Activated effector memory CD4-positive, alpha-beta T cell treated with Interleukin-2 at 50 U/mL for 16 hours (primary cell): ENCODE measurements at regions not wholly inside any gene's neighbourhood (a gene's known extent, or its start where the extent isn't known, plus 50 kb on each side); places are given as distances from the start of the nearest gene placed in this dataset.
"Not testable (repeated sequence)": the region's sequence is repeated elsewhere in the genome, so short reads cannot be mapped to it uniquely, and the experiment has no call there.

Source experiments
- DNase-seq: peaks from one replicate; pipeline ENCODE4 v3.0.0-alpha.2; 2020

DNA sequence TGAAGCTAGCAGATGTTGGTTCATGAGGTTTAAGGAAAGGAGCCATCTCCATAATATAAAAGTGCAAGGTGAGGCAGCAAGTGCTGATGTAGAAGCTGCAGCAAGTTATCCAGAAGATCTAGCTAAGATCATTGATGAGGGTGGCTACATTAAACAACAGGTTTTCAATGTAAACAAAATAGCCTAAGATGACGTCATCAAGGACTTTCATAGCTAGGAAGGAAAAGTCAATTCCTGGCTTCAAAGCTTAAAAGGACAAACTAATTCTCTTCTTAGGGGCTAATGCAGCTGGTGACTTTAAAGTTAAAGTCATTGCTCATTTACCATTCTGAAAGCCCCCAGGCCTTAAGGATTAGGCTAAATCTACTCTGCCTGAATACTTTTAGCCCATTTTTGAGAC lies 141.9 kb downstream of the MID1IP1 start:
- no peak for DNase-seq

DNA sequence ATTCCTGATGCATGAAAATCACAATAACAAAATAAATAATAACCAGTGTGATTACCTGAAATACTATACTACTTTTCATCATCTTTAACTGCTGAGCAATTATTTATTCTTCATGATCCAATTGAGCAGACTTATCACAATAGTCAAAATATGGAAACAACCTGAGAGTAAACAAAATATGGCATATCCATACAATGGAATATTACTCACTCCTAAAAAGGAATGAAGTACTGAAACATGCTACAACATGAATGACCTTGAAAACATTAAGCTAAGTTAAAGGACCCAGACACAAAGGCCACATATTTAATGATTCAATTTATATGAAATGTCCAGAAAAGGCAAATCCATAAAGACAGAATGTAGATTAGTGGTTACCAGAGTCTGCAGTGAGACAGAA lies 146.8 kb downstream of the MID1IP1 start:
- no peak for DNase-seq

DNA sequence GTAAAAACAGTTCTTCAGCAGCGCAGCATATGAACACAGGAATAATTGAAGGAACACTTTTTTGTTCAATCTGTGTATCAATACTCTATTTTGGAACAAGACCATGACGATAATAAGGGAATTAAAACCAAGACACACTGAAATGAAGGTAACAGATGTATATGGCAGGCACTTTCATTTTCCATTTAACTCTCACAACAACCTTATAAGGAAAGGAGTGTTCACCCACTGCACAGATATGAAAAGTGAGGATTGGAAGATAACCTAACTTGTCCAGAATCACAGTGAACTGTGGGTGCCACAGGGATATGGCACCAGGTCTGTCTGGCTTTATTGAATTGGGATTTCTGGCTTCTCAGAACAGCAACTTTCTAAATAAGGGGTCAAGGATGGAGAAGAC lies 153.3 kb downstream of the MID1IP1 start:
- no peak for DNase-seq

DNA sequence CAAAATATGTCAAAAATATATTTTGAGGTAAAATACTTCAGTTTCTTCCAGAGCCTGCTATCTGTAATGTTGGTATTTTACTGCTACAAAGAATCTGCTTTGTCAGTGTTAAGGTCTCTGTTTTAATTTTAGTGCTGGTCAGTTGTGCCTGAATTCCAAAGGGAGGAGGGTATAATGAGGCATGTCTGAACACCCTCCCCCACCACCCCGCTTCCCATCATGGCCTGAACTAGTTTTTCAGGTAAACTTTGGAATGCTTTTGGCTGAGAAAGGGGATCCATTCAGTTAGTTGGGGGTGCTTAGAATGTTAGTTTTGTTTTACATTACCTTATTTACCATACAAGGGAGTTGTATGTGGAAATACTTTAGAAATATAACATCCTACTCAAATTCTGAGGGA lies 158.5 kb downstream of the MID1IP1 start:
- DNase-seq, result no peak

DNA sequence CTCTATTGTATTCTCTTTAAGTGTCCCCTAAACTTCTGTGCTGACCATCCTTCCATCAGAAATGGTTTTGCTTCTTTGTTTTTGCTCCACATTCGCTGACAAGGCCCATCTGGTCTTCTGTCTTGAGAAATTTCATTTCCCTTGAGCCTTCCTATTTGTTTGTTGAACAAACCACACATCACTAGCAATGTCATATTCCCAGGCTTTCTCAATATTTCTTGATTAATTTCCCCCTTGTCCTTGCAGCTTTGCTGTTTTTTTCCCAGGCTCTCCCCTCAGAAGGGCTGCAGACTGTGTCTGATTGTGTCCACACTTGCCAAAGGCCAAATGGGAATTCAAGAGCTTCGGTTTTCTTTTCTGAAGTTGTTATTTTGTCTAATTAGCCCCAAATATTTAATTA lies 158.9 kb downstream of the MID1IP1 start:
- no peak for DNase-seq

DNA sequence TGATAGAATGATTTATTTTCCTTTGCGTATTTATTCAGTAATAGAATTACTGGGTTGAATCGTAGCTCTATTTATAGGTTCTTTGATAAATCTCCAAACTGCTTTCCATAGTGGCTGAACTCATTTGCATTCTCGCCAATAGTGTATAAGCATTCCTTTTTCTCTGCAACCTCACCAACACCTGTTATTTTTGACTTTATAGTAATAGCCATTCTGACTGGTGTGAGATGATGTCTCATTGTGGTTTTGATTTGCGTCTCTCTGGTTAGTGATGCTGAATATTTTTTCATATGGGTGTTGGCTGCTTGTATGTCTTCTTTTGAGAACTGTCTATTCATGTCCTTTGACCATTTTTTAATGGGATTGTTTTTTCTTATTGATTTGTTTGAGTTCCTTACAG lies 160.7 kb downstream of the MID1IP1 start:
- no peak for DNase-seq

DNA sequence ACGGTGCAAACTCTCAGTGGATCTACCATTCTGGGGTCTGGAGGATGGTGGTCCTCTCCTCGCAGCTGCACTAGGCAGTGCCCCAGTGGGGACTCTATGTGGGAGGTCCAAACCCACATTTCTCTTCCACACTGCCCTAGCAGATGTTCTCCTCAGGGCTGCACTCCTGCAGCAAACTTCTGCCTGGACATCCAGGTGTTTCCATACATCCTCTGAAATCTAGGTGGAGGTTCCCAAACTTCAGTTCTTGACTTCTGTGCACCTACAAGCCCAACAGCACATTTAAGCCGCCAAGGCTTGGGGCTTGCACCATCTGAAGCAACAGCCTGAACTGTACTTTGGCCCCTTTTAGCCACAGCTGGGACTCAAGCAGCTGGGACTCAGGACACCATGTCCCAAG lies 162.0 kb downstream of the MID1IP1 start:
- DNase-seq, result not testable (repeated sequence)

DNA sequence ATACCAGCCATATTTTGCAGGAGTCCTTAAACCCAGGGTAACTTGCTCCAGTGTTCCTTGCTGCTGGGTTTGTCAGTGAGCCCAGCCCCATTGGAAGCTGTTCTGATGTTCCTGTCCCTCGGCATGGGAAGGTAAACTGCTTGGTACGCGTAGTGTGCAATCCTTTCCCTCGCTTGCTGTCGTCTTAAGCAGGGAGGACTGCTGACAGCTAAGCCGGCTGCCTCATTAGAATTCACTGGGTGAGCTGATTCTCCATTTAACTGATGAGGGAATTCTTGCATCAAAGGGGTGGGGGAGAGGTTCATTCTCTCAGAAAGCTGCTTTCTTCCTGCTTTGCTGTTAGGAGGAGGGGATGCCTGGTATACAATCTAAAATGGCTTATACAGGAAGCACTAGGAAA lies 164.6 kb downstream of the MID1IP1 start:
- no peak for DNase-seq

DNA sequence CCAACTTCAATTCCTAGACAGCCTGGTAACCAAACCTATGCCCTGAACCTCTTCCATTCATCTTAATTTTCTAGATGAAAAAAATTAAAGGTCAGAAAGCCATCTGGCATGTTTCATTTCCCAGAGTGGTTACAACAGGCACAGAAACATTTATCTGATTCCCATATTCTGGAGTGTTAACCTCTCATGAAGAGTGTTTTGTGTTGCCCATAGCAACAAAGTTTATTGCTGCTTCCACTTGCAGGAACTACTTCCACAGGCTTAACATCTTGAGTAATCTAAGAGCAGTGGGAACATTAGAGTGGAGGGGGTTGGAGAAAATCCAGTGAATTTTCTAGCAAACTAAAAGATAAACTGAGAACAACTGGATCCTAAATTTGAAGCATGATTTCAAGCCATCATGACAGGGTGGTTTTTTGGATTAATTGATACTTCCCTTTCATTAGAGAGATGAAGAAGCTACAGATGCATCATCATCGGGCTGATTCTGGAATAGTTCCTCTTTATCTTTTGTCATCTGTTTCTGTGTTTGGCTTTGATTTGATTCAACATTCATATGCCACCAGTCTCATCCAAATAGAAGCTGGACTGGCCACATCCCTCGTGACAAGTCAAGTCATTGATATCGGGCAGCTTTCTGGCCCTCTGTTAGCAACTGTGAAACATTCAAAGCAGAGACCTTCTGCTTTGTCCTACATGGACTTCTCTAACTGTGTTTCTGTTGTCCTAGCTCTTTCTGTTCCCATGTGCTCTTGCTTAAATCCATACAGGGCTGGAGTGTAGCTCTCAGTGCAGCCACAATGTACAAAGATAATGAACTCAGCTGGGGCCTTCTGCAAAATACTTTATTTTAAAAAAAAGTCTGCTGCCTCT lies 167.3 kb downstream of the MID1IP1 start:
- no peak for DNase-seq

DNA sequence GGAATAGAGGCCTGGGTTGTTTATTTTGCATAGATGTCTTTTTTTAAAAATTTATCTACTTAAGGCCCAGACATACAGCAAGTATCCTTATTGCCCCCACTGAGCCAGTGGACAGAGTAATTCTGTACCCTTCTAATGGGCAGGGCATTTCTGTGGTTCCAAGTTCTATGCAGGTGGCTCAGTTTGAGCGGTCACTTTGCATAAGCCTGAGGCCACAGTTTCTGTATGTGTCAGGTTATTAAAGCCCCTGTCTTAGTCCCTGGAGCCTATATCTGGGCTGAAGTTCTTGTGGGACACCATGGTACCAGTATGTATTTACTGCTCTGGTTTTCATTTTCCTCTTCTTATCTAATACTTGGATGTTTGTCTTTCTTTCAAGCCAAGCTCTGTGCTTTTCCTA lies 168.8 kb downstream of the MID1IP1 start:
- DNase-seq, result no peak

DNA sequence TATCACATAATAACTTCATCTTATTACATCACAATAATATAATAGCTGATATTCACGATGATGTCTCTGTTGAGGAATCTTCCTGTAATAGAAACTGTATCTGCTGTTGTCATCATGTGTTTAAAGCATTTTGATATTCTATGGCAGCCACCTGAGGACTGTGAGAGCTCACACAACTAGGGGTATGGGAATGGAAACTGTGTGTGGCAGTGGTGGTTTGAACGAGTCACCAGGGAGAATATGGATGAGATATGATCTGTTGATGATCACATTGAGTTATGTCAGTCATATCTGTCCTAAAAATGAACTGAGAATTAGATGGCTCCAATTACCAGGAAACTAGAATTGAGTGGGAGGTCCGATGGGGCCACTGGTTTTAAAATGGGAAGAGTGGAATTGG lies 169.6 kb downstream of the MID1IP1 start:
- DNase-seq, result no peak

DNA sequence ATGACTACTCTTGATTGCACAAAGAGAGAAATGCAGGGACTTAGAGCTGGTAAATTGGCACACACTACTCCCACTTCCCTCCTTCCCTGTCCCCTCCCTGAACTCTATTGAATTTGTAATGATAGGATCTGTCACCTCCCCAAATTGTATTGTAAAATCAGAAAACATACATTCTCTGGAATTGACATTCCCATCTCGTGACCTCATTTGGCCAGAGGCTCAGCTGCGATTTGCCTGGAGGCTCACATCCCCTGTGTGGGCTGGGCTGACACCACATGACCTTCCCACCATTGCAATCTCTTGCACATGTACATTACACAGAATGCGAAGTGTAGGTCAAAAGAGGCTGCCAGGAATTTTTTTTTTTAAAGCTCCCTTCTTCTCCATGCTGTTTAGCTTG lies 172.1 kb downstream of the MID1IP1 start:
- DNase-seq, result no peak

DNA sequence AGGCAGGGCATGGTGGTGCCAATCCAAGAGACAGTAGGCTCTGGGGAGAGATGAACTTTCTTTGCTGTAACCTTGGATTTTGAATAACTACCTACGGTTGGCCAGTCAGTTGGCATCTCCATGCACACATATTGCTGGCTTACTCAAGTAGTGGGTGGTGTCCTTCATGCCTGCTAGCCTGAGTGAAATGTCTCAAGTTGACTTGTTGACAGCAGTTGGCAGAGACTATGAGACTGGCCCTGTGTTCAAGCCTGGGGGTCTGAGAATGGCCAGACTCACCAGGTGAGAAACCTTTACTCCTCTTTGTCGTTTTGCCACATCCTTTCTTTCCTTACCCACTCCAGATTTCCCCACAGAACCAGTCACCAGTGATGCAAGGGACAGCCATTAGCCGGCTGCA lies 173.3 kb downstream of the MID1IP1 start:
- DNase-seq, result no peak

DNA sequence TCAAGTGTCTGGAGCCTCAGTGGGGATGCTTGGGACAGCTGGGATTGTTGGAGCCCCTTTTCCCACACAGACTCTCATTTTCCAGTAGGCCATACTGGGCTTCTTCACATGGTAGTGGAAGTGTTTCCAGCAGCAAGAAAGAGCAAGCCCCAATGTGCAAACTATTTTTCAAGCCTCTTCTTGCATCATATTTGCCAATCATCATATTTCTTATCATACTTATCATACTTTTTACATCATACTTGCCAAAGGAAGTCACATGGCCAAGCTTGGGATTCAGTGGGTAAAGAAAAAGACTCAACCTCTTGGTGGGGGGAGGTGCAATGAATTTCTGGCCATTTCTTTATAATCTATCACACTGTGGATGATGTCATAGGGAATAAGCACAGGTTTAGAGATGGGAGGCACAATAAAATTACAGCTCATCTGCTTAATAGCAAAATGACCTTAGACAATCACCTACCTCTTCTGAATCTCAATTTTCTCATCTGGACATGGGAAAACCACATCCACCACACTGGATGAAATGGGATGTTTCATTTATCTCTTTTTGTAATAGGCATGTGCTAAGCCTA lies 174.2 kb downstream of the MID1IP1 start:
- DNase-seq, result no peak

DNA sequence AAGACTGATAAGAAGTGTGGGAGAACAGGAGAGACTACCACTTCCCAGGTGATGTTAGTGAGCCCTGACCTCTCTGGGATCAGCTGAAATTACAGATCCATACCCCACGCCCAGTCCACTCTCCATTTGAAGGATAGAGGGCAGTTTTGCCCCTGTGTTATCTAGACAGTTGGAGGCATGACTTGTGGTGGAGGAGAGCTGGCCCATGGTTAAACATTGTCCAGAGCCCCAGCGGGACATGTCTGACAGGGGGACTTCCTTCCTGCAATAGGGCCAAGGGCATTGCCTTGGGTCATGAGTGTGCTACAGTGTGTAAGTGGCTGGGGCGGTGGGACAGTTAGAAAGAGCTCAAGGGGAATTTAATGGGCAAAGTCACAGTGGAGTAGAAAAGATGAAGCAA lies 181.1 kb downstream of the MID1IP1 start:
- no peak for DNase-seq

DNA sequence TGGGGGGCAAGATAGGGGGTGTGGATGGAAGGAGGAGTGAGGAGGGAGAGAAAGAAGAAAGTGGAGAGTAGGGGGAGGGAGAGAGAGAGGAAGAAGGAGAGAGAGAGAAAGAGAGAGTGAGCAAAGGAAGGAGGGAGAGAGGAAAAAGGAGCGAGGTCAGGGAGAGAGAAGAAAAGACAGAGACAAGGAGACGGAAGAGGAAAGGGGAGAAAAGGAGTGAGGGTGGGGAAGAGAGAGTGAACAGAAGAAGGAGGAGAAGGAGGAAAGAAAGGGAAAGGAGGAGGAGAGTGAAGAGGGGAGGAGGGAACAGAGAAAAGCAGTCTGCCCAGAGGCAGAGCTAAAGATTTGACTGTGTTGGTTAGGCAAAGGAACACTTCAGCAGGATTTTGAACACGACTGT lies 181.6 kb downstream of the MID1IP1 start:
- DNase-seq, result no peak

DNA sequence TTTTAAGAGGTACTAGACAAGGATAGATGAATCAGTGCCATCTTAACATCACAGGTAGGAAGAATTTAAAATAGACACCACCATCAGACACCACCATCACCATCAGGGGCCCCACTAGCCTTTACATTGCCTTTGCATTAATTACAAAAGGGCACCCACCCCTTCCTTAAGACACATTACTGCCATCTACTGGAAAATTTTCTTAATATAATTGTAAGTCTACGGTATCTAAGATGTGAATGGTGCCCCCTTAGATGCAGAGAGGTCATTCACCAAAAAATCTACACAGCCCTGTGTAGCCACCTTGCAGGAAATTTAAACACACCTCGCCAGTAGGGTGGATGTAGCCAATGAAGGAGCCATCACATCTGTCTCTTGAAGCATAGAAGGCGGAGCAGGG lies 184.1 kb downstream of the MID1IP1 start:
- DNase-seq, result no peak

DNA sequence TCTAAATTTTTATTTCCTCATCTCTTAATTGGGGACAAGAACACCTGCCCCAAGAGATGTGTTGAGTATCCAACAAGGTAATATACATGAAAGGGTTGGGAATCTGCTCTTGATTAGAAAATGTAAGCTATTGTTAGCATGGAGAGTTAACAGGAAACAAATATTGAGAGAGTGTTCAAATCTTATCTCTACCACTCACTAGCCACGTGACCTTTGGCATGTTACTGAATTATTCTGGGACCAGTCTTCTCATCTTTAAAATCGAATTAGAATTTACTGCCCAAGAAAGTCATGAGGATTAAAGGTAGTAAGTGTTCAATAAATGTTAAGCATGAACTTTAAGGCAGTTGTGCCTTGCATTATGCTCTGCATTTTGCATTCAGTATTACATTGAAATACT lies 184.7 kb downstream of the MID1IP1 start:
- no peak for DNase-seq

DNA sequence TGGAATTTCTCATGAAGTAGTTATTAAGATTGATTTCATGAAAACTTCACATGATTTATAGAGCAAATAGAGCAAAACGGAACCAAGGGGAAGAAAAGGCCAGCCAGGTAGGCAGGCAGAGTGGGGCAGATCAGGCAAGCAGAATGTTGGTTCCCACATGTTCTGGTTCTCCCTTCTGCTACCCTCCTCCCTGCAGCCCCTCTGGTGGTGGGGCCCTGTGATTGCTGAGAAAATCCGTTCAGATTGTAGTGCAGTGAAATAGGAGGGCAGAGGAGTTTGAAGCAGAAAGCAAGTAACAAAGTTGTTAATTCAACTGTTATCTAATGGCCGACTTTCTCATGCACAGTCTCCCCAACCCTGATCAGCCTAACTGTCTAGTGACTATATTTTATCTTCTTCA lies 185.3 kb downstream of the MID1IP1 start:
- no peak for DNase-seq

DNA sequence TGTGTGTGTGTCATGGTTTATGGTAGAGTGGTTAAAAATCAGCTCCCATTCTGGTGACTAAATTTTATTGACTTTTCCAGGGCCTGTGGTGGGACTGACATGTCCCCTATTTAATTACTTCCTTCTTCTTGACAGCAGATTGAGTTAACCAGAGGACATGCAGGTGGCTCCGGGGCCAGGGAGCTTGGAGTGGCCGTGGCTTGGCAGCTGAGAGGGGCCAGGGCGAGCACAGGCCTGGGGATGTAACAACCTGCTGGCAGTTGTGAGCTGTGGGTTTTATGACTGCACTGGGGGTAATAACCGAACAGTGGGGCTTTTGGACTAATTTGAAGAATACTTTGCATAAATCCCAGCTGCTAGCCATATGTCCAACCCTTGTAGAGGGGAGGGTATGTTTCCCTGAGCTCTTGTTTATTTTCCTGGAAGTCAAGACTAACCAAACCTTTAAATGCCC lies 186.0 kb downstream of the MID1IP1 start:
- DNase-seq, result no peak

DNA sequence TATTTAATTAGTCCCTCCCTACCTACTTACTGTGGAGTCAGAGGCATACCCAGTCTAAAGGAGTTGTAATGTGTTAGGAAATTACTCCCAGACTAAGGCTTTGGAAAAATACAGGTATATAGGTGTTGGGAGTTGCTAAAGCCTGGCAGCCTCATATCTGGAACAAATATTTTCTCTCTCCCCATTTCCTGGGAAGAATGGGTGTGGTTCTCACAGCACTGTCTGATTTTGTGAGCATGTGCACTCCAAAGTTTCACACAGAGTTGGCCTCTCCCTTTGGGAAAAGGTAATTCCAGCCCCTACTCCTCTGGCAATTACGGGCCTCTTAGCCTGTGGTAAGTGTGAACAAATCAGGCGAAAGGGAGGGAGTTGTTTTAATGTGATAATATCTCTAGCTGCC lies 187.0 kb downstream of the MID1IP1 start:
- DNase-seq, result no peak

DNA sequence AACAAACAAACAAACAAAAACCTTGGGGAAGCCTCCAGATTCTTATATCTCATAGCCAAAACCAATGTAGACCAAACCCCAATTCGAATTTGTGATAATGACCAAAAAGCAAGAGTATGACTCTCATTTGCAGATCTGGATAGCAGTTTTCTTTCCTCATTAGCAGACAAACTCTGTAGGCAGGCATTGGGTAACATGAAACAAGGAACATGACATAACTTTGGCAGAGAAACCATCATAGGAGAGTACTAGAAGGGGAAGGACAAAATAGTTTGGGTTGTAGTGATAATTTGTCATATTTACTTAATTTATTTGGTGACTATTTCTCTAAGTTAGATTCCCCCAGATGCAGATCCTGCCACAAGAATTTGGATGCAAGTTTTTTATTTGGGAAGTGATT lies 187.8 kb downstream of the MID1IP1 start:
- no peak for DNase-seq

DNA sequence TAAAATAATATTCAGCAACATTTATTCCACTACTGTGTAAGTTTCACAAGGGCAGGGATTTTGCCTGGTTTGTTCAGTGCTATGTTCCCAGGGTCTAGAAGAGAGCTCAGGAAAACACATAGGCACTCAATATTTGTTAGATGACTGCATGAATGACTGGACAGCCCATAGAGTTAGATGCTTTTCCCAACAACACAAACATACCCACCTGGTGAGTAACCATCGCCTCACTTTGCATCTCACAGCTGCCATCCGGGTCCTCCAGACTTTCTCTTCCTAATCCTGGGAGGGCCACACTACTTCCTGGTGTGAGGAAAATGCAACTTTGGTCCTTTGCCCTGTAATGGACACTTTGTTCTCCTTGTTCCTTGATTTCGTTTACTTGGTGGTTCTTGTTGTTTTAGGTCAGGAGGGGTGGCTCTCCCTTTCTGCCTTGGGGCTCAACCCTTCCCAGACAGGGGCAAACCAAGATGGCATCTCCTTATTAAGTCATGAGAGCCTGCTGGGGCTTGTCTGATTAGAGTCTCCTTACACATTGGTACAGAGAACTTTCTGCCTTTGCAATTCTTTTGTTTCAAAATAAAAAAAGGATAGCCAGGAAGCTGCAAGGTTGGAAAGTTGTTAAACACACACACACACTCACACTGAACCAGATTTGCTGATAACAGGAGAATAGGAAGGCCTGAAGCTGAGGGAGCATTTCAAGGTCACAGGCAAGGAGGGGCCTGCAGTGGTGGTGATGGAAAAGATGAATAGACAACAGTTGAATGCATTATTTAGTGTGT lies 190.6 kb downstream of the MID1IP1 start:
- DNase-seq, result no peak
